Transverse colon (tissue), 4 donors: ENCODE measurements at regions not wholly inside any gene's neighbourhood (a gene's known extent, or its start where the extent isn't known, plus 50 kb on each side); places are given as distances from the start of the nearest gene placed in this dataset.

ENCODE experiments used
- DNase-seq: peaks from one replicate; pipeline ENCODE4 v3.0.0-alpha.2; 2019
- H3K27ac ChIP-seq, 4 donors: fragments of 200-600 bp; sonication (generic); 2 replicates each; pipeline ENCODE4 v1.5.1; 2016 to 2018; ENCODE audit warnings: inconsistent platforms in 4 of 4
- H3K27me3 ChIP-seq: fragments of 200-600 bp; sonication (generic); 2 replicates; pipeline ENCODE4 v1.5.1; 2017; ENCODE audit warnings: inconsistent platforms
- H3K36me3 ChIP-seq, 4 donors: fragments of 200-600 bp; sonication (generic); 2 replicates each; pipeline ENCODE4 v1.5.1; 2017 to 2019; ENCODE audit warnings: inconsistent platforms in 4 of 4
- H3K4me1 ChIP-seq, 4 donors: fragments of 200-600 bp; sonication (generic); 2 replicates each; pipeline ENCODE4 v1.5.1; 2017 to 2020; ENCODE audit warnings: inconsistent platforms in 4 of 4
- H3K4me3 ChIP-seq, 4 donors: fragments of 200-600 bp; sonication (generic); 1 replicate in 1 of 4; 2 replicates in 3 of 4; pipeline versions ENCODE4 v1.5.1 to v1.6.1; 2017 to 2019; ENCODE audit warnings: inconsistent platforms in 4 of 4
- H3K9me3 ChIP-seq, 2 donors: fragments of 200-600 bp; sonication (generic); 2 replicates each; pipeline ENCODE4 v1.5.1; 2017 to 2019; ENCODE audit warnings: inconsistent platforms in 2 of 2
- CTCF ChIP-seq, 5 experiments: fragments of 200-600 bp in 3 of 5; fragments of 450-650 bp in 2 of 5; sonication (generic) in 3 of 5; IDR thresholded peaks; 1 replicate in 2 of 5; 2 replicates in 3 of 5; pipeline ENCODE4 v1.5.1; 2016 to 2017; ENCODE audit warnings: antibody characterized with exemption in 5 of 5, inconsistent platforms in 3 of 5, mild to moderate bottlenecking in 2 of 5, moderate library complexity in 1 of 5
- EP300 ChIP-seq: sonication (generic); formaldehyde crosslinking; IDR thresholded peaks from one replicate; pipeline ENCODE4 v1.6.1; 2017; ENCODE audit warnings: antibody characterized with exemption, low read depth
- POLR2A ChIP-seq: fragments of 450-650 bp; IDR thresholded peaks from one replicate; pipeline ENCODE4 v1.6.1; 2016; ENCODE audit warnings: antibody characterized with exemption, mild to moderate bottlenecking, moderate library complexity
- POLR2AphosphoS5 ChIP-seq, 3 donors: sonication (generic); formaldehyde crosslinking; IDR thresholded peaks; one replicate each; pipeline ENCODE4 v1.6.1; 2016; ENCODE audit warnings: antibody characterized with exemption in 3 of 3
- WGBS, 2 donors: methylation state at CpG; one replicate each; pipeline ENCODE4 v1.1.5; 2018; ENCODE audit warnings: low coverage in 1 of 2; 5-methylcytosine and 5-hydroxymethylcytosine counted together
- in situ Hi-C, 4 donors: fragments of 200-750 bp; cut with MboI; loops; one replicate each; pipeline versions ENCODE4 v1.15.0 to v1.15.1; 2017; ENCODE audit warnings: low sequenced_read_pairs in 3 of 4, low pct_ligation_motif_present in 1 of 4, low pct_unique_long_range_greater_than_20kb in 1 of 4
- intact Hi-C: fragments of 100-400 bp; cut with DNase I; formaldehyde crosslinking; loops from one replicate; pipeline ENCODE4 v1.15.1; 2023; ENCODE audit warnings: low total_unique reads

GRCh38 chr14:89721956-89722355 is 232.6 kb downstream of the EFCAB11 start:
- Histone ChIP-seq H3K36me3 (no peaks in the 10 kb centered on the region), H3K27ac (peak overlapping the region in 3 of 4 donors; percentile 27 to 62 (median 54)), H3K4me3 (no peak overlapping the region), H3K27me3 (no peaks in the 10 kb centered on the region), H3K9me3 (no peaks in the 10 kb centered on the region), H3K4me1 (peaks cover 0 to 17% (median 7%) of the 10 kb centered on the region in 4 donors)
- no peak for TF ChIP-seq POLR2AphosphoS5 (IDR thresholded peaks at IDR 0.05)
- in situ Hi-C loops (no loop called here), intact Hi-C loops (no loop called here)
- DNase-seq: peak; percentile 15
- WGBS, 2 donors: 64 to 89% methylated on average over 3 to 6 of the region's 6 CpGs

GRCh38 chr14:89720741-89721729 is 233.5 kb downstream of the EFCAB11 start:
- 67 to 72% methylated on average over 4 to 11 of the region's 11 CpGs for WGBS, 2 donors
- H3K4me3 ChIP-seq: no peak overlapping the region
- no peaks in the 10 kb centered on the region for H3K36me3 ChIP-seq
- peaks cover 0 to 17% (median 7%) of the 10 kb centered on the region in 4 donors for H3K4me1 ChIP-seq
- intact Hi-C loops (no loop called here), in situ Hi-C loops (no loop called here)
- no peak for TF ChIP-seq CTCF (IDR thresholded peaks at IDR 0.05)
- no peak for TF ChIP-seq POLR2AphosphoS5 (IDR thresholded peaks at IDR 0.05)
- TF ChIP-seq EP300: no peak
- no peak for TF ChIP-seq POLR2A
- H3K27me3 ChIP-seq: no peaks in the 10 kb centered on the region
- H3K9me3 ChIP-seq: no peaks in the 10 kb centered on the region
- H3K27ac ChIP-seq: peak overlapping the region; percentile 27 to 66 (median 58)
- peak; percentile 43 for DNase-seq

- Histone ChIP-seq H3K27me3 (no peaks in the 10 kb centered on the region), H3K36me3 (no peaks in the 10 kb centered on the region), H3K9me3 (no peaks in the 10 kb centered on the region), H3K4me3 (no peak overlapping the region), H3K4me1 (peaks cover 0 to 17% (median 7%) of the 10 kb centered on the region in 4 donors), H3K27ac (peak overlapping the region in 3 of 4 donors; percentile 51 to 66 (median 62))
- intact Hi-C loops (no loop called here), in situ Hi-C loops (no loop called here)
- WGBS, 2 donors: 69 to 86% methylated on average over 6 to 7 of the region's 7 CpGs
- DNase-seq: no peak
- no peak for TF ChIP-seq EP300
- no peak for TF ChIP-seq POLR2A
- no peak for TF ChIP-seq POLR2AphosphoS5 (IDR thresholded peaks at IDR 0.05)
- TF ChIP-seq CTCF (IDR thresholded peaks at IDR 0.05): no peak
These were observed 234.3 kb downstream of the EFCAB11 start for GRCh38 chr14:89720076-89720687.

- 67 to 86% methylated on average over 3 to 10 of the region's 10 CpGs for WGBS, 2 donors
- no peaks in the 10 kb centered on the region for H3K36me3 ChIP-seq
- H3K27ac ChIP-seq: peak overlapping the region in 2 of 4 donors; percentile 62 to 66
- H3K9me3 ChIP-seq: no peaks in the 10 kb centered on the region
- TF ChIP-seq POLR2AphosphoS5 (IDR thresholded peaks at IDR 0.05): no peak
- TF ChIP-seq POLR2A: no peak
- TF ChIP-seq CTCF (IDR thresholded peaks at IDR 0.05): no peak
- TF ChIP-seq EP300: no peak
- H3K4me3 ChIP-seq: no peak overlapping the region
- no peak for DNase-seq
- H3K4me1 ChIP-seq: peaks cover 0 to 17% (median 7%) of the 10 kb centered on the region in 4 donors
- no peaks in the 10 kb centered on the region for H3K27me3 ChIP-seq
- in situ Hi-C loops (no loop called here), intact Hi-C loops (no loop called here)
These were observed 235.0 kb downstream of the EFCAB11 start for GRCh38 chr14:89719366-89720075.
